ENCODE measurements at regions not wholly inside any gene's neighbourhood (a gene's known extent, or its start where the extent isn't known, plus 50 kb on each side); places are given as distances from the start of the nearest gene placed in this dataset.

GRCh38 chr1:116819081-116819480 lies 64.9 kb downstream of the CD2 start:
- ATAC-seq (replicated peaks) = no peak
- Mint-ChIP-seq H3K4me3 (no peak overlapping the region), H3K27me3 (no peaks in the 10 kb centered on the region), H3K27ac (no peak overlapping the region), H3K4me1 (ENCODE audit: low read depth in 2 of 2) (peaks cover 18 to 22% of the 10 kb centered on the region in 2 donors), H3K36me3 (ENCODE audit: insufficient read depth) (peaks cover 10% of the 10 kb centered on the region), H3K9me3 (peaks cover 0 to 2% of the 10 kb centered on the region in 2 donors)
- no peak for DNase-seq

- no peaks in the 10 kb centered on the region for H3K27me3 Mint-ChIP-seq
- H3K4me1 Mint-ChIP-seq (ENCODE audit: low read depth in 2 of 2) = peaks cover 16 to 17% of the 10 kb centered on the region in 2 donors
- no peak overlapping the region for H3K4me3 Mint-ChIP-seq
- H3K27ac Mint-ChIP-seq = no peak overlapping the region
- H3K9me3 Mint-ChIP-seq = no peaks in the 10 kb centered on the region
- DNase-seq = no peak
- ATAC-seq (replicated peaks) = no peak
- peaks cover 10% of the 10 kb centered on the region for H3K36me3 Mint-ChIP-seq (ENCODE audit: insufficient read depth)
Observed at GRCh38 chr1:116820369-116820768, 66.1 kb downstream of the CD2 start.

- DNase-seq = no peak
- Mint-ChIP-seq H3K4me3 (no peak overlapping the region), H3K36me3 (ENCODE audit: insufficient read depth) (peaks cover 3% of the 10 kb centered on the region), H3K4me1 (ENCODE audit: low read depth in 2 of 2) (peaks cover 10 to 14% of the 10 kb centered on the region in 2 donors), H3K27ac (no peak overlapping the region), H3K27me3 (no peaks in the 10 kb centered on the region), H3K9me3 (no peaks in the 10 kb centered on the region)
- no peak for ATAC-seq (replicated peaks)
Observed at GRCh38 chr1:116821763-116822162, 67.5 kb downstream of the CD2 start.

GRCh38 chr1:116824631-116825206 lies 70.5 kb downstream of the CD2 start:
- no peak for DNase-seq
- Mint-ChIP-seq H3K4me1 (ENCODE audit: low read depth in 2 of 2) (peaks cover 11 to 12% of the 10 kb centered on the region in 2 donors), H3K36me3 (ENCODE audit: insufficient read depth) (no peaks in the 10 kb centered on the region), H3K27ac (no peak overlapping the region), H3K9me3 (peaks cover 0 to 2% of the 10 kb centered on the region in 2 donors), H3K27me3 (no peaks in the 10 kb centered on the region), H3K4me3 (no peak overlapping the region)
- ATAC-seq (replicated peaks) = no peak

GRCh38 chr1:116825207-116825719 lies 71.0 kb downstream of the CD2 start:
- DNase-seq (no peak), ATAC-seq (replicated peaks) (no peak)
- Mint-ChIP-seq H3K4me1 (ENCODE audit: low read depth in 2 of 2) (peaks cover 11 to 12% of the 10 kb centered on the region in 2 donors), H3K4me3 (no peak overlapping the region), H3K27ac (no peak overlapping the region), H3K9me3 (peaks cover 0 to 2% of the 10 kb centered on the region in 2 donors), H3K36me3 (ENCODE audit: insufficient read depth) (no peaks in the 10 kb centered on the region), H3K27me3 (no peaks in the 10 kb centered on the region)

GRCh38 chr1:116825720-116826438 lies 71.6 kb downstream of the CD2 start:
- ATAC-seq (replicated peaks) (no peak), DNase-seq (no peak)
- Mint-ChIP-seq H3K9me3 (peaks cover 0 to 2% of the 10 kb centered on the region in 2 donors), H3K4me1 (ENCODE audit: low read depth in 2 of 2) (peaks cover 11 to 12% of the 10 kb centered on the region in 2 donors), H3K36me3 (ENCODE audit: insufficient read depth) (no peaks in the 10 kb centered on the region), H3K27ac (no peak overlapping the region), H3K27me3 (no peaks in the 10 kb centered on the region), H3K4me3 (no peak overlapping the region)

GRCh38 chr1:116826818-116827606 lies 72.8 kb downstream of the CD2 start:
- H3K27ac Mint-ChIP-seq = peak overlapping the region; percentile 1 to 75
- peak overlapping the region in 1 of 2 donors; percentile 2 for H3K4me3 Mint-ChIP-seq
- DNase-seq (peak in 1 of 3 experiments; percentile 8), ATAC-seq (replicated peaks) (peak; percentile 72)
- H3K4me1 Mint-ChIP-seq (ENCODE audit: low read depth in 2 of 2) = peaks cover 11 to 12% of the 10 kb centered on the region in 2 donors
- H3K9me3 Mint-ChIP-seq = peaks cover 0 to 2% of the 10 kb centered on the region in 2 donors
- no peaks in the 10 kb centered on the region for H3K36me3 Mint-ChIP-seq (ENCODE audit: insufficient read depth)
- no peaks in the 10 kb centered on the region for H3K27me3 Mint-ChIP-seq

GRCh38 chr1:116827607-116828105 lies 73.4 kb downstream of the CD2 start:
- no peak for ATAC-seq (replicated peaks)
- Mint-ChIP-seq H3K27ac (peak overlapping the region; percentile 1 to 75), H3K4me3 (no peak overlapping the region), H3K4me1 (ENCODE audit: low read depth in 2 of 2) (peaks cover 11 to 12% of the 10 kb centered on the region in 2 donors), H3K27me3 (no peaks in the 10 kb centered on the region), H3K36me3 (ENCODE audit: insufficient read depth) (peaks cover under 1% of the 10 kb centered on the region), H3K9me3 (peaks cover 0 to 2% of the 10 kb centered on the region in 2 donors)
- DNase-seq = no peak

- Mint-ChIP-seq H3K4me3 (no peak overlapping the region), H3K27ac (no peak overlapping the region), H3K9me3 (peaks cover 0 to 1% of the 10 kb centered on the region in 2 donors), H3K27me3 (peaks cover 0 to 3% of the 10 kb centered on the region in 2 donors), H3K36me3 (ENCODE audit: insufficient read depth) (peaks cover 3% of the 10 kb centered on the region), H3K4me1 (ENCODE audit: low read depth in 2 of 2) (peaks cover 1 to 3% of the 10 kb centered on the region in 2 donors)
- ATAC-seq (replicated peaks) (no peak), DNase-seq (no peak)
Observed at GRCh38 chr1:116832308-116832931, 77.3 kb upstream of the PTGFRN start.

- peaks cover 0 to 10% of the 10 kb centered on the region in 2 donors for H3K27me3 Mint-ChIP-seq
- peaks cover 3% of the 10 kb centered on the region for H3K36me3 Mint-ChIP-seq (ENCODE audit: insufficient read depth)
- no peaks in the 10 kb centered on the region for H3K4me1 Mint-ChIP-seq (ENCODE audit: low read depth in 2 of 2)
- ATAC-seq (replicated peaks) (no peak), DNase-seq (no peak)
- no peaks in the 10 kb centered on the region for H3K9me3 Mint-ChIP-seq
- no peak overlapping the region for H3K27ac Mint-ChIP-seq
- H3K4me3 Mint-ChIP-seq = no peak overlapping the region
Observed at GRCh38 chr1:116832932-116833578, 76.7 kb upstream of the PTGFRN start.

GRCh38 chr1:116833718-116834117 lies 76.0 kb upstream of the PTGFRN start:
- no peaks in the 10 kb centered on the region for H3K9me3 Mint-ChIP-seq
- no peak overlapping the region for H3K4me3 Mint-ChIP-seq
- peaks cover 0 to 10% of the 10 kb centered on the region in 2 donors for H3K27me3 Mint-ChIP-seq
- no peak for ATAC-seq (replicated peaks)
- no peak overlapping the region for H3K27ac Mint-ChIP-seq
- H3K36me3 Mint-ChIP-seq (ENCODE audit: insufficient read depth) = peaks cover 3% of the 10 kb centered on the region
- no peaks in the 10 kb centered on the region for H3K4me1 Mint-ChIP-seq (ENCODE audit: low read depth in 2 of 2)
- no peak for DNase-seq

GRCh38 chr1:116834595-116834994 lies 75.1 kb upstream of the PTGFRN start:
- H3K4me1 Mint-ChIP-seq (ENCODE audit: low read depth in 2 of 2) = no peaks in the 10 kb centered on the region
- no peak overlapping the region for H3K27ac Mint-ChIP-seq
- H3K9me3 Mint-ChIP-seq = no peaks in the 10 kb centered on the region
- H3K4me3 Mint-ChIP-seq = no peak overlapping the region
- no peak for ATAC-seq (replicated peaks)
- H3K27me3 Mint-ChIP-seq = peaks cover 0 to 10% of the 10 kb centered on the region in 2 donors
- DNase-seq = no peak
- H3K36me3 Mint-ChIP-seq (ENCODE audit: insufficient read depth) = peaks cover 3% of the 10 kb centered on the region

Measured in effector memory CD8-positive, alpha-beta T cell (primary cell).